Natural killer cell (primary cell): ENCODE measurements at regions not wholly inside any gene's neighbourhood (a gene's known extent, or its start where the extent isn't known, plus 50 kb on each side); places are given as distances from the start of the nearest gene placed in this dataset.
"Not testable (repeated sequence)": the region's sequence is repeated elsewhere in the genome, so short reads cannot be mapped to it uniquely, and the experiment has no call there.

Experiments used
- ATAC-seq, 3 donors: fragments of 150-1000 bp in 2 of 3; fragments of 200-7000 bp in 1 of 3; cut with Tn5 transposase; 1 replicate in 1 of 3; 2 replicates in 2 of 3; pipeline ENCODE4 v1.10.0; 2021; ENCODE audit warnings: mild to moderate bottlenecking in 2 of 3, moderate library complexity in 2 of 3
- DNase-seq, 2 donors: peaks; one replicate each; pipeline versions ENCODE4 v3.0.0 to v3.0.0-alpha.2; 2013 to 2021; ENCODE audit warnings: mixed read lengths in 1 of 2
- H3K27ac ChIP-seq: one replicate; pipeline ENCODE4 v1.5.1; 2013; ENCODE audit warnings: mild to moderate bottlenecking, low read length
- H3K27me3 ChIP-seq: one replicate; pipeline ENCODE4 v1.6.1; 2013; ENCODE audit warnings: low read length; ENCODE audit not compliant: control insufficient read depth, insufficient read depth
- H3K36me3 ChIP-seq: one replicate; pipeline ENCODE4 v1.6.1; 2013; ENCODE audit warnings: low read length; ENCODE audit not compliant: control insufficient read depth, insufficient read depth
- H3K4me1 ChIP-seq: one replicate; pipeline ENCODE4 v1.6.1; 2013; ENCODE audit warnings: low read length; ENCODE audit not compliant: control insufficient read depth, insufficient read depth
- H3K4me3 ChIP-seq: one replicate; pipeline ENCODE4 v1.5.1; 2013; ENCODE audit warnings: low read length
- H3K9me3 ChIP-seq: one replicate; pipeline ENCODE4 v1.6.1; 2013; ENCODE audit warnings: low read length; ENCODE audit not compliant: control insufficient read depth, insufficient read depth
- H3K27ac Mint-ChIP-seq, 2 donors: one replicate each; pipeline ENCODE4 v1.8.0; 2022; ENCODE audit warnings: mild to moderate bottlenecking in 2 of 2, mixed read lengths in 2 of 2, moderate library complexity in 1 of 2
- H3K27me3 Mint-ChIP-seq, 2 donors: one replicate each; pipeline ENCODE4 v1.8.0; 2022; ENCODE audit warnings: low read depth in 2 of 2, mixed read lengths in 2 of 2
- H3K36me3 Mint-ChIP-seq: one replicate; pipeline ENCODE4 v1.8.0; 2022; ENCODE audit warnings: mixed read lengths
- H3K4me1 Mint-ChIP-seq, 2 donors: one replicate each; pipeline ENCODE4 v1.8.0; 2022; ENCODE audit warnings: mixed read lengths in 2 of 2
- H3K4me3 Mint-ChIP-seq: one replicate; pipeline ENCODE4 v1.8.0; 2022; ENCODE audit warnings: mild to moderate bottlenecking, moderate library complexity, mixed read lengths
- H3K9me3 Mint-ChIP-seq, 2 donors: one replicate each; pipeline ENCODE4 v1.8.0; 2022; ENCODE audit warnings: mixed read lengths in 2 of 2
- WGBS: methylation state at CpG from one replicate; pipeline ENCODE4 v1.1.7; 2013; ENCODE audit warnings: missing lambda C conversion rate; ENCODE audit not compliant: insufficient coverage; 5-methylcytosine and 5-hydroxymethylcytosine counted together
- intact Hi-C: fragments of 100-400 bp; cut with micrococcal nuclease; formaldehyde crosslinking; loops from one replicate; pipeline ENCODE4 v1.14.2; 2022
- TF ChIP-seq, protein P1 (sequence below): fragments of 200-600 bp; IDR thresholded peaks from one replicate; pipeline ENCODE4 v1.8.0; 2022; ENCODE audit warnings: antibody characterized with exemption

DNA sequence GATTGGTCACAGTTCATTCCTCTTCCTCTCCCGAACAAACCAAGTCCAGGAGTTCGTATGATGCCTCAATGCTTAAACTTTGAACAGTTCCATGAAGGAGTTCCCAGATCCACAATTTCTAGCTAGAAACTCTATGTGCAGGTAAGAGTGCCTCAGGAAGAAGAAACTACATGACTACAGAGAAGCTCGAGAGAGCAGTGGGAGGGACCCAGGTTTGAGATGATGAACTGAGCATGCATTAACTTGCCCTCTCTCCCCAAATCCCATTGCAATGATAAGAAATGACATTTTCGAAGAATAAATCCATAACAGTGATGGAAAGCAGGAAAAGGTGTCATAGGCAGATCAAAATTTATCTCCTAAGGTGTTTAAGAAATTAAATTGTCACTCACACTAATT lies 140.6 kb upstream of the JCAD start:
- H3K4me1 Mint-ChIP-seq: no peaks in the 10 kb centered on the region
- WGBS: 88% methylated on average over 3 of the region's 4 CpGs

DNA sequence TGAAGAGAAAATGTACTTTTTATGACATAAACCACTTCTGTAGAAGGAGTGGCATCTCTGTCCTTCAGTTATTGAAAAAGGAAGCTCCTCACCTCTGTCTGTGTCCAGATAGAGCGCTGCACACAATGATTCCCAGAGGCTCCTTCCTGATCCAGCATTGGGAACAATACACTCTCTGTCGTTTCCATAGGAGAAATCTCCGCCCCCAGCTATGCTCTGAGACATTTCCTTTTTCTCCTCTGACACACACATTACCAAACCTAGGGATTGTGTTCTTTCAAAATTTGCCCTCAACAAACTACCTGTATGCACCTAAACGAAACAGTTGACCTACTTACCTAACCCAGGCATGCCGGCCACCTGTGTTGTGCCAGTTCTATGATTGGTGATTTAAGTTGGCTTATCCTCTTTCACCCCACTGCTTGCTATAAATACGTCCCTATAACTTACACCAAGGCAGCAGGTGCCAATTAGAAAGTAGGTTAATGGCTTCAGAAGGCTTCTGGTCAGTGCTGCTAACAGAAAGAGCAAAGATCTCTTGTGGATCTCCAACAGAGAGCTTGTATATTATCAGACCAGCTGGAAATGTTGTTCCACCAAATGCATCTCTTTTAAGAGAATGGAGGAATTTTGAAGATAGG lies 140.1 kb upstream of the JCAD start:
- Mint-ChIP-seq H3K4me1 (no peaks in the 10 kb centered on the region), H3K27ac (no peak overlapping the region), H3K4me3 (no peak overlapping the region), H3K27me3 (peaks cover 24 to 54% of the 10 kb centered on the region in 2 donors), H3K36me3 (no peaks in the 10 kb centered on the region), H3K9me3 (no peaks in the 10 kb centered on the region)
- TF ChIP-seq, protein P1, sequence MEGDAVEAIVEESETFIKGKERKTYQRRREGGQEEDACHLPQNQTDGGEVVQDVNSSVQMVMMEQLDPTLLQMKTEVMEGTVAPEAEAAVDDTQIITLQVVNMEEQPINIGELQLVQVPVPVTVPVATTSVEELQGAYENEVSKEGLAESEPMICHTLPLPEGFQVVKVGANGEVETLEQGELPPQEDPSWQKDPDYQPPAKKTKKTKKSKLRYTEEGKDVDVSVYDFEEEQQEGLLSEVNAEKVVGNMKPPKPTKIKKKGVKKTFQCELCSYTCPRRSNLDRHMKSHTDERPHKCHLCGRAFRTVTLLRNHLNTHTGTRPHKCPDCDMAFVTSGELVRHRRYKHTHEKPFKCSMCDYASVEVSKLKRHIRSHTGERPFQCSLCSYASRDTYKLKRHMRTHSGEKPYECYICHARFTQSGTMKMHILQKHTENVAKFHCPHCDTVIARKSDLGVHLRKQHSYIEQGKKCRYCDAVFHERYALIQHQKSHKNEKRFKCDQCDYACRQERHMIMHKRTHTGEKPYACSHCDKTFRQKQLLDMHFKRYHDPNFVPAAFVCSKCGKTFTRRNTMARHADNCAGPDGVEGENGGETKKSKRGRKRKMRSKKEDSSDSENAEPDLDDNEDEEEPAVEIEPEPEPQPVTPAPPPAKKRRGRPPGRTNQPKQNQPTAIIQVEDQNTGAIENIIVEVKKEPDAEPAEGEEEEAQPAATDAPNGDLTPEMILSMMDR: no peak
- intact Hi-C loops: no loop called here
- H3K4me3 ChIP-seq: no peak overlapping the region
- no peak overlapping the region for H3K27ac ChIP-seq
- H3K36me3 ChIP-seq: no peaks in the 10 kb centered on the region
- H3K27me3 ChIP-seq: no peaks in the 10 kb centered on the region
- DNase-seq: no peak
- H3K4me1 ChIP-seq: no peaks in the 10 kb centered on the region
- ATAC-seq: no peak
- peaks cover 5% of the 10 kb centered on the region for H3K9me3 ChIP-seq
- 80% methylated on average over 4 of the region's 6 CpGs for WGBS

More for the DNA sequence above, 140.6 kb upstream of the JCAD start:
- no peaks in the 10 kb centered on the region for H3K27me3 ChIP-seq
- intact Hi-C loops: no loop called here
- no peaks in the 10 kb centered on the region for H3K9me3 Mint-ChIP-seq
- H3K4me3 Mint-ChIP-seq: no peak overlapping the region
- ATAC-seq (no peak), DNase-seq (no peak)
- no peaks in the 10 kb centered on the region for H3K4me1 ChIP-seq
- peaks cover 5% of the 10 kb centered on the region for H3K9me3 ChIP-seq
- no peak overlapping the region for H3K27ac ChIP-seq
- TF ChIP-seq, protein P1: no peak
- H3K4me3 ChIP-seq: no peak overlapping the region
- H3K27me3 Mint-ChIP-seq: peaks cover 24 to 54% of the 10 kb centered on the region in 2 donors
- no peaks in the 10 kb centered on the region for H3K36me3 ChIP-seq
- H3K27ac Mint-ChIP-seq: no peak overlapping the region
- no peaks in the 10 kb centered on the region for H3K36me3 Mint-ChIP-seq

DNA sequence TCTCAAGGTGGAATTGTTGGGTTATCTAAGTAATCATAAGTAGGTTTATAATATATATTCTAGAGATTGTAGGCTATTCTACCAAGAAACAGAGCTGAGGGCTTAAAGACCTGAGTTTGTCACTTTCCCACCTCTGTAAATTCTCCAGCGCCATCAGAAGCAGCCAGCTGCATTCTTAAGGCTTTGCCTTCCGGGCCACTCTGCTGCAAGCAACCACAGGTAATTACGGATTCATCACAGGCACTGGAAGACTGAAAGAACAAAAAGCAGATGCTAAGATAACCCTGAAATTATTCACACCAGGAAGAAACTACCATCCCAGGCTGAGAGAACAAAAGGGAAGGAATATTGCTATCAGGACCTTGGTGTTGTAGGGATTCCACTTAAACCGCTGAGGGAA lies 137.8 kb upstream of the JCAD start:
- Mint-ChIP-seq H3K27ac (no peak overlapping the region), H3K27me3 (peaks cover 24 to 69% of the 10 kb centered on the region in 2 donors), H3K36me3 (no peaks in the 10 kb centered on the region), H3K4me1 (peaks cover 13 to 14% of the 10 kb centered on the region in 2 donors), H3K4me3 (no peak overlapping the region), H3K9me3 (no peaks in the 10 kb centered on the region)
- H3K27ac ChIP-seq: no peak overlapping the region
- no peak overlapping the region for H3K4me3 ChIP-seq
- no peaks in the 10 kb centered on the region for H3K9me3 ChIP-seq
- WGBS: 92% methylated on average over 4 of the region's 4 CpGs
- no peak for ATAC-seq
- H3K36me3 ChIP-seq: no peaks in the 10 kb centered on the region
- TF ChIP-seq, protein P1: no peak
- H3K4me1 ChIP-seq: peaks cover 4% of the 10 kb centered on the region
- no peak for DNase-seq
- H3K27me3 ChIP-seq: no peaks in the 10 kb centered on the region
- intact Hi-C loops: no loop called here

DNA sequence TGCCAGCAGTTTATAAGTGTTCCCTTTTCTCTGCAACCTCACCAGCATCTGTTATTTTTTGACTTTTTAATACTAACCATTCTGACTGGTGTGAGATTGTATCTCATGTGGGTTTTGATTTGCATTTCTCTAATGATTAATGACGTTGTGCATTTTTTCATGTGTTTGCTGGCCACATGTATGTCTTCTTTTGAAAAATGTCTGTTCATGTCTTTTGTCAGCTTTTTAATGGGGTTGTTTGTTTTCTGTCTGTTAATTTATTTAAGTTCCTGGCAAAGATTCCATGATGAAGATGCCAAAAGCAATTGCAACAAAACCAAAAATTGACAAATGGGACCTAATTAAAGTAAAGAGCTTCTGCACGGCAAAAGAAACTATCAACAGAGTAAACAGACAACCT lies 137.2 kb upstream of the JCAD start:
- H3K9me3 ChIP-seq, DNase-seq, H3K27me3 ChIP-seq, H3K4me1 ChIP-seq, H3K27ac ChIP-seq, intact Hi-C loops, ATAC-seq, H3K27ac Mint-ChIP-seq, H3K36me3 ChIP-seq, H3K9me3 Mint-ChIP-seq, H3K4me3 ChIP-seq, H3K36me3 Mint-ChIP-seq, H3K4me3 Mint-ChIP-seq: not testable (repeated sequence)
- H3K27me3 Mint-ChIP-seq: peaks cover 21 to 66% of the 10 kb centered on the region in 2 donors
- WGBS: 88% methylated on average over 2 of the region's 2 CpGs
- peaks cover 13 to 14% of the 10 kb centered on the region in 2 donors for H3K4me1 Mint-ChIP-seq
